Keratinocyte (primary cell): ENCODE measurements at regions not wholly inside any gene's neighbourhood (a gene's known extent, or its start where the extent isn't known, plus 50 kb on each side); places are given as distances from the start of the nearest gene placed in this dataset.

ENCODE experiments used
- DNase-seq: peaks from one replicate; pipeline ENCODE4 v3.0.0-alpha.2; 2011; ENCODE audit warnings: low read depth, missing footprints, low spot score
- FAIRE-seq: peaks from 2 replicates; lab custom pipeline; 2011; peaks lifted over from hg19 to GRCh38; lab: Jason Lieb, UNC
- H2AFZ ChIP-seq: 2 replicates; pipeline ENCODE4 v1.6.0; 2012; ENCODE audit warnings: low read length, control low read depth, inconsistent platforms; ENCODE audit not compliant: control insufficient read depth
- H3K27ac ChIP-seq: 2 replicates; pipeline ENCODE4 v1.5.1; 2011; ENCODE audit warnings: low read length; ENCODE audit not compliant: control insufficient read depth, insufficient read depth
- H3K27me3 ChIP-seq: 3 replicates; pipeline ENCODE4 v1.6.0; 2011; ENCODE audit warnings: low read length; ENCODE audit not compliant: control insufficient read depth, insufficient read depth; ENCODE audit errors: extremely low read depth
- H3K36me3 ChIP-seq, 2 experiments: 2 replicates in 1 of 2; 3 replicates in 1 of 2; pipeline ENCODE4 v1.5.1; 2011; ENCODE audit warnings: low read length in 2 of 2, mild to moderate bottlenecking in 1 of 2; ENCODE audit not compliant: control insufficient read depth in 2 of 2, insufficient read depth in 2 of 2; ENCODE audit errors: extremely low read depth in 1 of 2
- H3K4me1 ChIP-seq: 3 replicates; pipeline ENCODE4 v1.5.1; 2011; ENCODE audit warnings: low read length; ENCODE audit not compliant: control insufficient read depth, insufficient read depth; ENCODE audit errors: extremely low read depth
- H3K4me2 ChIP-seq: 3 replicates; pipeline ENCODE4 v1.6.0; 2011; ENCODE audit warnings: low read depth, low read length; ENCODE audit not compliant: control insufficient read depth, insufficient read depth; ENCODE audit errors: extremely low read depth
- H3K4me3 ChIP-seq, 3 experiments: fragments of 200-600 bp in 1 of 3; sonication (generic) in 1 of 3; 2 replicates in 2 of 3; 3 replicates in 1 of 3; pipeline ENCODE4 v1.5.1; 2011 to 2016; ENCODE audit warnings: low read length in 3 of 3, mild to moderate bottlenecking in 3 of 3, control low read depth in 2 of 3, inconsistent platforms in 1 of 3, low read depth in 1 of 3, mixed read lengths in 1 of 3, mixed run types in 1 of 3, moderate library complexity in 1 of 3; ENCODE audit not compliant: control insufficient read depth in 2 of 3, insufficient read depth in 2 of 3; ENCODE audit errors: extremely low read depth in 1 of 3
- H3K79me2 ChIP-seq: 2 replicates; pipeline ENCODE4 v1.6.0; 2012; ENCODE audit warnings: low read length; ENCODE audit not compliant: control insufficient read depth, insufficient read depth
- H3K9ac ChIP-seq: 3 replicates; pipeline ENCODE4 v1.6.0; 2011; ENCODE audit warnings: low read length; ENCODE audit not compliant: control insufficient read depth, insufficient read depth; ENCODE audit errors: extremely low read depth
- H3K9me1 ChIP-seq: 3 replicates; pipeline ENCODE4 v1.6.0; 2011; ENCODE audit warnings: low read length; ENCODE audit not compliant: control insufficient read depth, insufficient read depth; ENCODE audit errors: extremely low read depth
- H3K9me3 ChIP-seq: 2 replicates; pipeline ENCODE4 v1.5.1; 2012; ENCODE audit warnings: low read depth, low read length; ENCODE audit not compliant: control insufficient read depth
- H4K20me1 ChIP-seq: 3 replicates; pipeline ENCODE4 v1.6.0; 2011; ENCODE audit warnings: low read length; ENCODE audit not compliant: control insufficient read depth, insufficient read depth; ENCODE audit errors: extremely low read depth
- EZH2 ChIP-seq: IDR thresholded peaks from one replicate; pipeline ENCODE4 v1.6.1; 2012; ENCODE audit warnings: inconsistent platforms, mild to moderate bottlenecking, low read length, moderate library complexity
- dilution Hi-C: fragments of 300-500 bp; cut with MboI; formaldehyde crosslinking; loops from one replicate; pipeline ENCODE4 v1.7.0; 2020; ENCODE audit warnings: low sequenced_read_pairs; ENCODE audit not compliant: extremely low pct_ligation_motif_present
- TF ChIP-seq, protein P1 (sequence below), 3 experiments: IDR thresholded peaks in 1 of 3; conservative IDR thresholded peaks in 1 of 3; optimal IDR thresholded peaks in 1 of 3; 2 replicates in 2 of 3; 3 replicates in 1 of 3; pipeline versions ENCODE3 to v1.5.1; 2011; ENCODE audit warnings: low read length in 3 of 3, mild to moderate bottlenecking in 3 of 3, moderate library complexity in 2 of 3, control low read depth in 1 of 3, inconsistent platforms in 1 of 3; ENCODE audit not compliant: insufficient read depth in 2 of 3; ENCODE audit errors: extremely low read depth in 1 of 3

DNA sequence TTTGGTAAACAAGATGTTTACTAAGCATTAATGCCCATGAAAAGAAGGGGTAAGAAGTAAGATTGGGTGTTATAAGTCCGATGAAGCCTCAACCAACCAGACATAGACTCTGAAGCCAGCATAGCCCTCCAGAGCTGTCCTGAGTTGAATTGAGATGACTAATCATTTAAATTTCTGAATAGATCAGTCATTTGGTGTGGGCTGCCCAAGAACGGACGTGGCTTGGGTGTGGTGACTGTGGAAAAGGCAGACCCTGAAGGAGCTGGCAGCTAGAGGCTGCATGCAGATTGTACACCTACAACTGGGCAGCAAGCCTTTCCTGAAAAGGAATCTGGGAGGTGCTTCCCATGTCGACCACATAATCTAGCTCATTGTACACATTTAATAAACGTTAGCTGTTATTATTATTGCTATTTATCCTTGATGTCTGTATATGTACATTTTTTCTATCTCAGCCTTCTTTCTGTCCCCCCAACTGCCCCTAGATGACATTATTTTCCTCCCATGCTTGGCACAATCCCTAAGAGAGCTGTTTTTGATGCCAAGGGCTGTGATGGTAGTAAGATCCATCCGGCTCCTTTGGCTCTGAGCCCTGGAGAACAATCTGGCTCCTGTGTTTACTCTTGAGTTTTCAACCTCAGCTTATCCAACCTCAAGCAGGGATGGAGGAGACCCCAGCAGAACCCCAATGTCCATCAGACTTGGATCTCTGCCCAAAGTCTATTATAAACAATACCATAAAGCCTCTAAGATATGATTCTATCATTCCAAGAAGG is 57.6 kb upstream of the JAG1 start:
- H3K27me3 ChIP-seq = no peaks in the 10 kb centered on the region
- H3K9me1 ChIP-seq = no peaks in the 10 kb centered on the region
- no peaks in the 10 kb centered on the region for H3K36me3 ChIP-seq
- TF ChIP-seq EZH2 = no peak
- TF ChIP-seq, protein P1, sequence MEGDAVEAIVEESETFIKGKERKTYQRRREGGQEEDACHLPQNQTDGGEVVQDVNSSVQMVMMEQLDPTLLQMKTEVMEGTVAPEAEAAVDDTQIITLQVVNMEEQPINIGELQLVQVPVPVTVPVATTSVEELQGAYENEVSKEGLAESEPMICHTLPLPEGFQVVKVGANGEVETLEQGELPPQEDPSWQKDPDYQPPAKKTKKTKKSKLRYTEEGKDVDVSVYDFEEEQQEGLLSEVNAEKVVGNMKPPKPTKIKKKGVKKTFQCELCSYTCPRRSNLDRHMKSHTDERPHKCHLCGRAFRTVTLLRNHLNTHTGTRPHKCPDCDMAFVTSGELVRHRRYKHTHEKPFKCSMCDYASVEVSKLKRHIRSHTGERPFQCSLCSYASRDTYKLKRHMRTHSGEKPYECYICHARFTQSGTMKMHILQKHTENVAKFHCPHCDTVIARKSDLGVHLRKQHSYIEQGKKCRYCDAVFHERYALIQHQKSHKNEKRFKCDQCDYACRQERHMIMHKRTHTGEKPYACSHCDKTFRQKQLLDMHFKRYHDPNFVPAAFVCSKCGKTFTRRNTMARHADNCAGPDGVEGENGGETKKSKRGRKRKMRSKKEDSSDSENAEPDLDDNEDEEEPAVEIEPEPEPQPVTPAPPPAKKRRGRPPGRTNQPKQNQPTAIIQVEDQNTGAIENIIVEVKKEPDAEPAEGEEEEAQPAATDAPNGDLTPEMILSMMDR (optimal IDR thresholded peaks at IDR 0.05 in 1 of 3, IDR thresholded peaks at IDR 0.05 in 1 of 3, conservative IDR thresholded peaks at IDR 0.05 in 1 of 3; ENCODE audit: extremely low read depth in 1 of 3, insufficient read depth in 2 of 3, low read length in 3 of 3) = no peak
- DNase-seq = peak; percentile 66
- peak; percentile 73 for FAIRE-seq
- H3K4me2 ChIP-seq = peak overlapping the region; percentile 49
- H4K20me1 ChIP-seq = no peaks in the 10 kb centered on the region
- peaks cover 3% of the 10 kb centered on the region for H3K9me3 ChIP-seq
- no peak overlapping the region for H3K9ac ChIP-seq
- no peaks in the 10 kb centered on the region for H3K79me2 ChIP-seq
- peak overlapping the region in 1 of 3 experiments; percentile 2 for H3K4me3 ChIP-seq
- dilution Hi-C loops = no loop called here
- H2AFZ ChIP-seq = peak overlapping the region; percentile 2
- peak overlapping the region; percentile 44 for H3K27ac ChIP-seq
- H3K4me1 ChIP-seq = peaks cover 25% of the 10 kb centered on the region

DNA sequence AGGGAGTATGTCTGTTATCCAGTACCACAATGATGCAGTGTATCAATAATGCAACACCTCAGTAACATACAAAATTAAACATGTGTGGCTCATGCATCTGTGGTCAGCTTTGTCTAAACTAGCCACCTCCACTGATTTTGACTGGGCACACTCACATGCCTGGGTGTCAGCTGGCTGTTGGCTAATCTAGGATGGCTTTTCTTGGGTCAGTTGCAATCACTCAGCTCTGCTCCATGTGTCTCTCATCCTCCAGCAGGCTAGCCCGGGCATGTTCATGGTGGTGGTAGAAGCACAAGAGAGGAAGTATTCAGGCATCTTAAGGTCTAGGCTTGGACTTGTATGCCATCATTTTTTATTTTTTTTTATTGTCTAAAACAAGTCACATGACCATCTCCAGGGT is 59.3 kb upstream of the JAG1 start:
- Histone ChIP-seq H3K9me3 (peaks cover 3% of the 10 kb centered on the region), H3K4me1 (peaks cover 25% of the 10 kb centered on the region), H3K27me3 (no peaks in the 10 kb centered on the region), H3K27ac (peak overlapping the region; percentile 51), H4K20me1 (no peaks in the 10 kb centered on the region), H2AFZ (no peak overlapping the region), H3K36me3 (no peaks in the 10 kb centered on the region), H3K4me2 (no peak overlapping the region), H3K9ac (no peak overlapping the region), H3K4me3 (no peak overlapping the region), H3K9me1 (no peaks in the 10 kb centered on the region), H3K79me2 (no peaks in the 10 kb centered on the region)
- no peak for TF ChIP-seq EZH2
- TF ChIP-seq, protein P1 (optimal IDR thresholded peaks at IDR 0.05 in 1 of 3, IDR thresholded peaks at IDR 0.05 in 1 of 3, conservative IDR thresholded peaks at IDR 0.05 in 1 of 3; ENCODE audit: extremely low read depth in 1 of 3, insufficient read depth in 2 of 3, low read length in 3 of 3) = no peak
- DNase-seq (peak; percentile 66), FAIRE-seq (peak; percentile 98)
- dilution Hi-C loops = no loop called here
